ENCODE measurements at regions not wholly inside any gene's neighbourhood (a gene's known extent, or its start where the extent isn't known, plus 50 kb on each side); places are given as distances from the start of the nearest gene placed in this dataset.

GRCh38 chr7:119888251-119888650, 384.7 kb upstream of the KCND2 start:
- no peak for DNase-seq (ENCODE audit: extremely low read depth, insufficient read length)
- no peaks in the 10 kb centered on the region for H3K27me3 ChIP-seq (replicated peaks; ENCODE audit: control insufficient read depth, insufficient read depth, low read length)
- TF ChIP-seq CTCF (IDR thresholded peaks at IDR 0.05; ENCODE audit: insufficient read depth, low read length, poor library complexity, severe bottlenecking): no peak
- H3K4me3 ChIP-seq (replicated peaks; ENCODE audit: low read depth, low read length): no peak overlapping the region
- no peaks in the 10 kb centered on the region for H3K36me3 ChIP-seq (ENCODE audit: control insufficient read depth, insufficient read depth, low read length)

DNA sequence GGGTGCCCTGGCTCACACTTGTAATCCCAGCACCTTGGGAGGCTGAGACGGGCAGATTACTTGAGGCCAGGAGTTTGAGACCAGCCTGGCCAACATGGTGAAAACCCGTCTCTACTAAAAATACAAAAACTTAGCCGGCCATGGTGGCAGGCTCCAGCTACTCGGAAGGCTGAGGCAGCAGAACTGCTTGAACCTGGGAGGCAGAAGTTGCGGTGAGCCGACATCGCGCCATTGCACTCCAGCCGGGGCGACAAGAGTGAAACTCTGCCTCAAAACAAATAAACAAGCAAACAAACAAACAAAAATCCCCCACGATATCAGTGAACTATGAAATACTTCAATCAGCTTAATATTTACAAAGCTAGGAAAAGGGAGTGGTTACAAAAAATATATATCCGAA, 382.3 kb upstream of the KCND2 start:
- DNase-seq (ENCODE audit: extremely low read depth, insufficient read length): no peak
- Histone ChIP-seq H3K36me3 (ENCODE audit: control insufficient read depth, insufficient read depth, low read length) (no peaks in the 10 kb centered on the region), H3K4me3 (replicated peaks; ENCODE audit: low read depth, low read length) (no peak overlapping the region), H3K27me3 (replicated peaks; ENCODE audit: control insufficient read depth, insufficient read depth, low read length) (no peaks in the 10 kb centered on the region)
- no peak for TF ChIP-seq CTCF (IDR thresholded peaks at IDR 0.05; ENCODE audit: insufficient read depth, low read length, poor library complexity, severe bottlenecking)

- no peak for DNase-seq (ENCODE audit: extremely low read depth, insufficient read length)
- H3K4me3 ChIP-seq (replicated peaks; ENCODE audit: low read depth, low read length): no peak overlapping the region
- H3K27me3 ChIP-seq (replicated peaks; ENCODE audit: control insufficient read depth, insufficient read depth, low read length): no peaks in the 10 kb centered on the region
- H3K36me3 ChIP-seq (ENCODE audit: control insufficient read depth, insufficient read depth, low read length): no peaks in the 10 kb centered on the region
- TF ChIP-seq CTCF (IDR thresholded peaks at IDR 0.05; ENCODE audit: insufficient read depth, low read length, poor library complexity, severe bottlenecking): no peak
These were observed 377.7 kb upstream of the KCND2 start for GRCh38 chr7:119895320-119895719.

DNA sequence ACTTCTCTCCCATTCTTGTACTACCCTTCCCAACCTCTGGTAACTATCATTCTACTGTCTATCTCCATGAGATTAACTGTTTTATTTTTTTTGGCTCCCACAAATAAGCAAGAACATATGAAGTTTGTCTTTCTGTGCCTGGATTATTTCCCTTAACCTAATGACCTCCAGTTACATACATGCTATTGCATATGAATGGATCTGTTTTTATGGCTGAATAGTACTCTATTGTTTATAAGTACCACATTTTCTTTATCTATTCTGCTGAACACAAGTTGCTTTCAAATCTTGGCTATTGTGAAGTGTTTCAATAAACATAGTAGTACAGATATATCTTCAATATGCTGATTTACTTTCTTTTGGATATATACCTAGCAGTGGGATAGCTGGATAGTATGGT, 376.6 kb upstream of the KCND2 start:
- H3K36me3 ChIP-seq (ENCODE audit: control insufficient read depth, insufficient read depth, low read length): no peaks in the 10 kb centered on the region
- H3K4me3 ChIP-seq (replicated peaks; ENCODE audit: low read depth, low read length): no peak overlapping the region
- no peaks in the 10 kb centered on the region for H3K27me3 ChIP-seq (replicated peaks; ENCODE audit: control insufficient read depth, insufficient read depth, low read length)
- TF ChIP-seq CTCF (IDR thresholded peaks at IDR 0.05; ENCODE audit: insufficient read depth, low read length, poor library complexity, severe bottlenecking): no peak
- DNase-seq (ENCODE audit: extremely low read depth, insufficient read length): no peak

- no peak for TF ChIP-seq CTCF (IDR thresholded peaks at IDR 0.05; ENCODE audit: insufficient read depth, low read length, poor library complexity, severe bottlenecking)
- H3K36me3 ChIP-seq (ENCODE audit: control insufficient read depth, insufficient read depth, low read length): no peaks in the 10 kb centered on the region
- H3K4me3 ChIP-seq (replicated peaks; ENCODE audit: low read depth, low read length): no peak overlapping the region
- H3K27me3 ChIP-seq (replicated peaks; ENCODE audit: control insufficient read depth, insufficient read depth, low read length): no peaks in the 10 kb centered on the region
- no peak for DNase-seq (ENCODE audit: extremely low read depth, insufficient read length)
These were observed 371.8 kb upstream of the KCND2 start for GRCh38 chr7:119900996-119901672.

DNA sequence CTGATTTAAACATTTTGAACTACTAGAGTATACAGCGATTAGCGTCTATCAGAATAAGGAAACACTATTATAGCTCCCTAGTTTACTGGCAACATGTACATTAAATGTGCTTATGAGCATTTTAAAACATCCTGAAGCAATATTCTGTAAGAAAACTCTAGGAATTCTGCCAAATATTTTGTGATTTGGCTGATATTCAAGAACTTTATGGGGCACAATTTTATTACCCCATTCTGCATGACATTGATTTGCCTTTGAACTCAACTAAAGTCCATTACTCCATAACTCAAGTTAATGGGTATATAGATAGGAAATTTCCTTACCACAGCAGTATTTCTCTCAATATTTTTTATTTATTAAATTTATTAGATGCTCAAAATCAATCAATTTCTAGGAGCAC, 369.9 kb upstream of the KCND2 start:
- Histone ChIP-seq H3K27me3 (replicated peaks; ENCODE audit: control insufficient read depth, insufficient read depth, low read length) (no peaks in the 10 kb centered on the region), H3K36me3 (ENCODE audit: control insufficient read depth, insufficient read depth, low read length) (no peaks in the 10 kb centered on the region), H3K4me3 (replicated peaks; ENCODE audit: low read depth, low read length) (no peak overlapping the region)
- no peak for TF ChIP-seq CTCF (IDR thresholded peaks at IDR 0.05; ENCODE audit: insufficient read depth, low read length, poor library complexity, severe bottlenecking)
- no peak for DNase-seq (ENCODE audit: extremely low read depth, insufficient read length)
